ENCODE measurements at regions not wholly inside any gene's neighbourhood (a gene's known extent, or its start where the extent isn't known, plus 50 kb on each side); places are given as distances from the start of the nearest gene placed in this dataset.
"Not testable (repeated sequence)": the region's sequence is repeated elsewhere in the genome, so short reads cannot be mapped to it uniquely, and the experiment has no call there.

DNA sequence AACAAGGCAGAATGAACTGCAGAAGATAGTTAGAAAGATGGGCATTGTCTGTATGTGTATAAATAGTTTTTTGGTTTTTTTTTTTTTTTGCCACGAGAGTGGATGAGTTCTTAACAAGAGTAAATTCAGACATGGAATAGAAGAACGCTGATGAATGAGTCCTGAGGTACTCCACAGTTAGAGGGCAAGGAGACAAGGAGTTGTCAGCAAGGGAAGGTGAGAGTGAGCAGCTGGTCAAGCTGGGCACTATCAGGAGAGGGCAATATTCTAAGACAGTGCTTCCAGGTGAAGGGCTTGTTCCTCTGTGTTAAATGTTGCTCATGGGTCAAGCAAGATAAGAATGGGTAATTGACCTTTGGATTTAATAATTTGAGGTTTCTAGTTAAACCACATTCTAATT lies 138.6 kb upstream of the FAM78B start:
- FAIRE-seq (no peak), DNase-seq (ENCODE audit: low spot score) (no peak)

DNA sequence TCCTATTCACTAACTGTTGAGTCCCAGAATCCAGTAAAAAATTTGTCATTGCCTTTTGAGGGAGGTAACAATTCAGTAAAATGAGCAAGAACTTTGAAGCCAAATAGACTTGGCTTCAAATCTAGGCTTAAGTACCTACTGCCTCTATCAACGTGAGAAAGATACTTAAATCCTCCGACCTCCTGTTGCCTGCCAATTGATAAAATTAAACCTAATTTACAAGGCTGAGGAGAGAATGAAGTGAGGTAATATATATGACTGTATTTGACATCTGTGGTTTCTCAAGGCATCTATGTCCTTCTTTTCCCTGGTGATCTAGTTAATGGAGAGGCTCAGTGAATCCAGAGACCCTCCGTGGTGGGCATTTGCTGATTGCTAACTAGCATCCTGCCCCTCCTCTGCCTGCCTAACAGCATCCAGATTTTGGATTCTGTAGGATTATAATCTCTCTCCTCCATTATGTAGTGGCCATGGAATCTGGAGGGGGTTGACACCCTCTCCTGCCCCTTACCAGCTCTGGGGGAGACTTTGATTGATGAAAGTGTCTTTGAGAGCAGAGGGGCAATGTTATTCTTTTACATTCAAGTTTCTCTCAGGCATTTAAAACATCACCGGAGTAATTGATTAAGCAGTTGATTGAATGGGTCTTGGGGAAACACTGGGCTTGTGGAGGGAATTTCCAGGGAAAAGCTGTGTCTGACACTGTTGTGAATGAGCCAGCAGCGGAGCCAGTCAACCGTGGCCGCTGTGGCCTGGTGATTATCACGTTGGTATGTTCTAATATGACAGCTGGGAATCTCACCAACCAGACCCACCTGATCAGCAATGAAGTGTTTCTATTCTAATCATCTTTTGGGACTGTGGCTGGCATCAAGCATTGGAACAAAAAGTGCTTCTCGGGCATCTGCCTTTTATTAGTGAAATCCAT lies 140.7 kb upstream of the FAM78B start:
- DNase-seq (ENCODE audit: low spot score) (peak; percentile 10), FAIRE-seq (peak; percentile 26)

DNA sequence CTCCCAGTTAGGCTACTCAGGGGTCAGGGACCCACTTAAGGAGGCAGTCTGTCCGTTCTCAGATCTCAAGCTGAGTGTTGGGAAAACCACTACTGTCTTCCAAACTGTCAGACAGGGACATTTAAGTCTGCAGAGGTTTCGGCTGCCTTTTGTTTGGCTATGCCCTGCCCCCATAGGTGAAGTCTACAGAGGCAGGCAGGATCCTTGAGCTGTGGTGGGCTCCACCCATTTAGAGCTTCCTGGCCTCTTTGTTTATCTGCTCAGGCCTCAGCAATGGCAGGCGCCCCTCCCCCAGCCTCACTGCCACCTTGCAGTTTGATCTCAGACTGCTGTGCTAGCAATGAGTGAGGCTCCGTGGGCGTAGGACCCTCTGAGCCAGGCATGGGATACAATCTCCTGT lies 149.5 kb upstream of the FAM78B start:
- not testable (repeated sequence) for FAIRE-seq; DNase-seq (ENCODE audit: low spot score)

DNA sequence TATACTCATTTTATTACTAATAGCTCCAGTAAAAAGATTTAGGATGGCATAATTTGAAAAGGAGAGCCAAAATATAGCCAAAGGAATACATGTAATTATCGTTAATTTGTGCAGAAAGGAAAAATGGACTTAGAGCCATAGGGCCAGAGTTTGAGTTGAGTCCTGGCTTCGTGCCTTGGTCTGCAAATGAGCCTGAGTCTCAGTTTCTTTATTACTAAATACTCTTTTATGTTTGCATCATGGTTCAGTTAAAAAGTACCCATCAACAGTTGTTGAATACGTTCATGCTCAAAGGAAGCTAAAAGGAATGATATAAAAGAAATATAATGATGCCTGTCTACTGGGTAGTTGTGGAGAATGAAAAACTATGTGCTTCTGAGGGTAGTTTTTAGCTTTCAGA lies 155.7 kb upstream of the FAM78B start:
- no peak for DNase-seq (ENCODE audit: low spot score)
- no peak for FAIRE-seq

DNA sequence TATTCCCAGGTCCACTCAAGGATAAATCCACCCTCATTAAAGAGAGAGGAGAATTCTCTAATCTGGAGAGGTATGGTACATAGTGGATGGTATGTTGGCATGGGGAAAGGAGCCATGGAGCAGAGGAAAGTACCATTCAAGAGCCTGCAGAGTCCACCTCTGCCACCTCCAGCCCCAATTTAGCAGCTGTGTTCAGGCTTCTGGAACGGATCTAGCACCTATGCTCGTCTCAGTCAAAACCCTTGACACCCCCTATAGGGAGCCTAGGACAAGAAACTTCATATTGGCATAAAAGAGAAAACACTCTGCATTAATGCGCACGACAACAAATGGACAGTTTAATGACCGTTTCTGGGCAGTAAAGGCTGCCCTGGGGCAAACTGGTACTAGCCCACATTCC lies 161.1 kb upstream of the FAM78B start:
- FAIRE-seq (no peak), DNase-seq (ENCODE audit: low spot score) (no peak)

DNA sequence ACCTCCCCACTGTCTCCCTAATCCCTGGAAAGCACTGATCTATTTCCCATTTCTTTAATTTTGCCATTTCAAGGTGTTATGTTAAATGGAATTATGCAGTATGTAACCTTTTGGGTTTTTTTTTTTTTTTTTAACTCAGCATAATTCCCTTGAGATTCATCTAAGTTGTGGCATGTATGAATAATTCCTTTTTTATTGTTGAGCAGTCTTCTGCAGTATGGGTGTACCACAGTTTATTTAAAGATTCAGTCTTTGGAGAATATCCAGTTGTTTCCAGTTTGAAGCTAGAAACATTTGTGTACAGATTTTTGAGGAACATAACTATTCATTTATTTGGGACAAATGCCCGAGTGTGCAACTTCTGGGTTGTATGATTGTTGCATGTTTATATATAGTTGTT lies 162.2 kb upstream of the FAM78B start:
- FAIRE-seq = no peak
- DNase-seq (ENCODE audit: low spot score) = no peak

DNA sequence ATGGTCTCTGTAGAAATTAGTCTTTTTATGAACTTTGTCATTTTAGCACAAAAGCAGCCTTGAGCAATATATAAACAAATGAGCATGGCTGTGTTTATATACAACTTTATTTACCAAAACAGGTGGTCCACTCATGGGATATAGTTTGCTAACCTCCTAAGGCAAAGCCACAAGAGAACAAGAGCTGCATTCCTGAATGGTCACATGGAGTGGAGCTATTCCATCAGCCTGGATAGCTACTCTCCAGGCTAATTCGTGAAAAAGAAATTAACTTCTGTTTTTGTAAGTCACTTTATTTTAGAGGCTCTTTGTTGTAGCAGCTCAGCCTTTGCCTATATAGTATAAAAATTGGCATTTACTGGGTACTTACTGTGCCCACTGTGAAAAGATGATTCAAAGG lies 163.3 kb upstream of the FAM78B start:
- FAIRE-seq = no peak
- no peak for DNase-seq (ENCODE audit: low spot score)

DNA sequence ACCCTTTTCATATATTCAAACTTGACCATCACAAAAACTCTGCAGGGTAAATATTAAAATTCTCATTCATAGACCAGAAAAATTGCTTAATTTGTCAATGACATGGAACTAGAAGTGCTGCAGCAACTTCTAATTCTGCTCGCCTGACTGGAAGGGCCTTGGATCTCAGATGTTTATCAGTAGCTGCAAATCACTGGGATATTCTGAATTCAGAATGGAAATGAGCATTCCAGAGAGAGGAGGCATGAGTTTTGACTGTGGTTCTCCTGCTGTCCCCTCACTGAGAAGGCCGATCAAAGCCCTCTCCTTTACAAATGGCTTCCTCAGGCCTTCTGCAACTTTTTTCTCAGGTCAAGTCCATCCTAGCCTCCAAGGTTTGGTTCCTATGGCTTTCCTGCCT lies 171.3 kb upstream of the FAM78B start:
- DNase-seq (ENCODE audit: low spot score) (no peak), FAIRE-seq (no peak)

DNA sequence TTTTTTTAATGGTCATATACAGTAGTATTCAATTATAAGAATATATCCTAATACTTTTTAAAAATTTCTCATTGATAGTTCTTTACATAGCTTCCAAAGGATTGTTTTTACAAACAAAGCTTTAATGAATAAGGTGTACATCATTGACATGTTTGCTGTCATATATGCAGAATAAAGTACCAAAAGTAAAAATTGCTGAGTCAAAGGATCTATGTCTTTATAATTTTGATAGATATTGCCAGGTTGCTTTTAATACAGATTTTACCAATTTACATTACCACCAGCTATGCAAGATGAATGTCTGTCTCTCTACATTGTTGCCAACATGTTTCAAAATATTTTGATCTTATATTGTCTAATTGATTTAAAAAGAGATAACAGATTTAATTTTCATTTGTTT lies 173.9 kb upstream of the FAM78B start:
- no peak for DNase-seq (ENCODE audit: low spot score)
- no peak for FAIRE-seq

DNA sequence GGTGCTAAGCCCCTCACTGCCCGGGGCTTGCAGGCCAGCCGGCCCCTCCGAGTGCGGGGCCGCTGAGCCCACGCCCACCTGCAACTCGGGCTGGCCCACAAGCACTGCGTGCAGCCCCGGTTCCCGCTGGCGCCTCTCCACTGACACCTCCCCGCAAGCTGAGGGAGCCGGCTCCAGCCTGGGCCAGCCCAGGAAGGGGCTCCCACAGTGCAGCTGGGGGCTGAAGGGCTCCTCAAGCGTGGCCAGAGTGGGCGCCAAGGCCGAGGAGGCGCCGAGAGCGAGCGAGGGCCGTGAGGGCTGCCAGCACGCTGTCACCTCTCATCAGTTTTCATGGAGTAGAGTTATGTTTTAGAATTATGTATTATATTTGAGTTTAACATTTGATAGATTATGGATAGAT lies 176.5 kb upstream of the FAM78B start:
- DNase-seq (ENCODE audit: low spot score) (no peak), FAIRE-seq (no peak)

DNA sequence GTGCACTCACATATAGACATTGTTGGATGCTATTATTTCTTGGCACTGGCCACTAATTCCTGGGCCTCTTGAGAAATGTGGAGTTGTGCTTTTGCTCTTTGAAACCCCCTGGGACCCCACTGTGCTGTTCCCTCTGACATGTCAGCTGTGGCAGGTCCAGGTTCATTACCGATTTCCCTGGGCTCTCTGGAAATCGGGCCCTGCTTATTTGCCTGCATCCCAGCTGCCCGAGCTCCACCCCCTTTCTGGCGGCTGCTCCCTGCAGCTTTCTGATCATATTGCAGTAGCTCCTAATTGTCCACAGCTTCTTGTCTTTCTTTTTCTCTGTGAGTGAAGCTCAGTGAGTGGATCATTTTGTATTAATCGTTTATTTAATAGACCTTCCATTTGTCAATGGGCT lies 183.7 kb upstream of the FAM78B start:
- FAIRE-seq (no peak), DNase-seq (ENCODE audit: low spot score) (no peak)

DNA sequence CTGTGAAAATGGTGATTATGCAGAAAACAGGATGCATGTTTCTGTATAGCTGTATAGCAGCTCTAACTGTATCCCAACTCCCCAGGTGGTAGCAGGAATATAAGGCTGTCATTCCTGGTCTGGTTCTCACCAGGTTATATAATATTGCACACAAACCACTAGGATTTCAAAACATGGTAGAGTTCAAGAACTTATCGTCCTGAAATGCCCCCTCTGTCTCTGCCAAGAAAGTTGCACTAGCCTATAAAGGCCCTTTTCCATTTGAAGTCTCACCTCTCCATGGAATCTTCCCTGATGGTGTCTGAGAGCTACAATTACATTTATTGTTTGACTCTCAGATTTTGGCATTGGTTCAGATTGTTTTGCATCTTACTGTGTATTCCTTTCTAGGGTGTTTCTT lies 184.9 kb upstream of the FAM78B start:
- DNase-seq (ENCODE audit: low spot score) (no peak), FAIRE-seq (no peak)

DNA sequence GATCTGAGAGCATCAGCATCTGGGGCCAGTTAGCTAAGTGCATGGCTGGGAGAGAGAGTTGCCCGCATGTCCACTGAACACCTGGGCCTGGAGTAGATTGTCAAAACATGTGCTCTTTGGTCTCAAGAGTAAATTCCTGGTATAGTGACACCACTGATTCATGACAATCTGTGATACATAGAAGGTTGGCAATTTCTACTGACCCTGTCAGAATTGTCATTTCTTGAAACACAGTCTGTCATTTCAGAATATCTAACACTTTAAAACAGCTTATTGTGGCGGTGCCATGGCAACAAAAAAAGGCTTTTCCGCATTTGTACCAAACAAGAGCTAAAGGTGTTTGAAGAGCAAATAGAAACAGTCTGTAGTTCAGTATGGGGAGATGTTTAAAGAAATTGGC lies 186.4 kb upstream of the FAM78B start:
- FAIRE-seq = no peak
- no peak for DNase-seq (ENCODE audit: low spot score)

DNA sequence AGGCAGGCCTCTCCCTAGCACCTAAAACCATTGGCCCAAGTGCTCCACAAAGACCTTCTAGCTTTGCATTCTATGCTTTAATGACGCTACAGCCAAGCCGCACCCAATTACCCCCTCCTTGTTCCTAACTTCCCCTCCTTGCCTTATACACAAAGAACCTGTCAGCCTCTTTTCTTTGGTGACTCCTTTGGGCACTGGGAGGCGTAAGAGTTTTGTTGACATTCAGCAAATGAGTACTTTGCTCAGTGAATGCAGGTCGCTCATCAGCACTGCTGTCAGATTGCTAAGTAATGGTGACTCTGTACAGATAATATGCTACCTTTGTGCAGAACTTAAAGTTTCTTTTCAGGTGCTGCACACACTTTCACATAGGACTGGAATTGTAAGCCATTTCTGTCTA lies 187.6 kb upstream of the FAM78B start:
- DNase-seq (ENCODE audit: low spot score) = no peak
- FAIRE-seq = no peak

DNA sequence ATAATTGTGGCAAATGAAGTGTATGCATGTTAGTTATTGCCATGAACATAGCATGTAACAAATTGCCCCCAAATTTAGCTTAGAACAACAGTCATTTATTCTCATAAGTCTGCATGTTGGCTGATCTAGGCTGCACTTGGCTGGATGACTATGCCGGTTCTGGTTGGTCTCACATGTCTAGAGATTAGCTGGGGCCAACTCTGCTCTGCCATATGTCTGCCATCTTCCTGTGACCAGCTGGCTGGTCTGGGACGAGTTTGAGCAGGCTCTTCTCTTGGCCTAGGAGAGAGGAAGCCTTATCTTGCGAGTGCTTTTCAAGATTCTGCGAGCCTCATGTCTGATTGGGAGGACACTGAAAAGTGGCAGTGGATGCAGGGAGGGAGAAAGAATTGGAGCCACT lies 198.3 kb upstream of the FAM78B start:
- FAIRE-seq = no peak
- no peak for DNase-seq (ENCODE audit: low spot score)

DNA sequence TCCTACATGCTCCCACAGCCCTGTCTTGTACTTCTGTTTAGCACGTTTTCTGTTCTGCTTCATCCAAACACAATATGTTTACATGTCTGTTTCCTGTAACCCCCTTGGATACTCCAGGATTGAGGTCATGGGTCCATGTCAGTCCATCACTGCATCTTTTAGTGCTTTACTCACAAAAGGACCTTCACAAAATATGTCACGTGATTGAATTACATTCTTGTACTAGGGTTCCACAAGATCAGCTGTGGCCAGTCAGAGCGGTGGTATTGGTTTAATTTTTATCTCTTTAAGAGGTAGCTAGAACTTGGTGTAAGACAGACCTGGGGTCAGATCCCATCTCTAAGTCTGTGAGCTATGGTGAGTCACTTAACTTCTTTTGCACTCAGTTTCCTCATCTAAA lies 201.2 kb upstream of the FAM78B start:
- FAIRE-seq (no peak), DNase-seq (ENCODE audit: low spot score) (no peak)

DNA sequence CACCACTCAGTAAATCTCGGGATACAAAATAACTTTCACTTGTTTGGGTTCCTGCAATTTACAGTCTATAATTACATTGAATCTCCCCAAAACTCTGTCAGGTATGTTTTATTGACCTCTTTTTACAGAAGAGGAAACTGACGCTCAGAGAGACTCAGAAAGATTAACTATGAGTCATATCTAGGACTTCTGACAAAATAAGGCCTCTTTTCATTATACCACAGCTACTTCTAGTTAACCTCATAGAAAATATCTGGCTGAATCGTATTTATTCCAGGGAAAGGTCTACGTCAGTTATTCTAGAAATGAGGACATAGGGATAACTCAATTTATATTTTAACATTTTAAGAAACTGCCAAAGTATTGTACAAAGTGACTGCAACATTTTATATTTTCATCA lies 211.1 kb upstream of the FAM78B start:
- no peak for DNase-seq (ENCODE audit: low spot score)
- no peak for FAIRE-seq

DNA sequence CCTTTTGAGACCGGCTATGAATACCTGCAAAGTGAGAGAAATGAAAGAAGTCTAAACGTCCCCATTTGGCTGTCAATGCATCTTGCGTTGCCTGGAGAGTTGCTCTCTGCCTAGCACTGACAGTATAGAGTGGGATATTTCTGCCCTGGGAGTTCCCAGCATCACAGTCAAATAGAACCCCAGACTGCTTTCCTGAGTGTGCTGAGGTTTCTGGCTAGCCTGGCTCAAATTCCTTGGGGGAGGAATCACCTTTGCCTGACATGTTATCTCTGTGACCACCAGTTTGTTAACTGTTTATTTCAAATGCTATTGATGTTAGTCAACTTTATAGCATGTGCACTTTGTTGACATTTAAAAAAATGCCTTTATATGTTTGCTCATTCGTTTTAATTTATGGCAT lies 212.0 kb upstream of the FAM78B start:
- no peak for FAIRE-seq
- no peak for DNase-seq (ENCODE audit: low spot score)

DNA sequence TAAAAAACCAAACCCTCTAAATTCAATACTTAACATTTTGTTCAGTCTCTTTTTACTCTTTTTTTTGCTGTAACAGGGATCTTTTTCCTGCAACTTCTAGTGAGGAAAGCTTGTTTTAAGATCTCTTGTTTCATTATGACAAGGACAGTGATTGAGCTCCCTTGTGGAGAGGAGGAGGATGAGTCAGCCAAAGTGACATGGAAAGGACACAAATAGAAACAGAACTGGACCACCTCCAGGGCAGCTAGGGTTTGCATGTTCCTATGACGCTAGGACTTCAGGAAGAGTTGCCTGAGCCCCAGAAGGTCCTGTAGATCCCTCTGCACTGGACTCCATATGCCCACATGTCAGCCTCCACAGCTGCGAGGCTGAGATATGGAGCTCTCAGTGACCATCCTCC lies 212.6 kb upstream of the FAM78B start:
- FAIRE-seq (no peak), DNase-seq (ENCODE audit: low spot score) (no peak)

DNA sequence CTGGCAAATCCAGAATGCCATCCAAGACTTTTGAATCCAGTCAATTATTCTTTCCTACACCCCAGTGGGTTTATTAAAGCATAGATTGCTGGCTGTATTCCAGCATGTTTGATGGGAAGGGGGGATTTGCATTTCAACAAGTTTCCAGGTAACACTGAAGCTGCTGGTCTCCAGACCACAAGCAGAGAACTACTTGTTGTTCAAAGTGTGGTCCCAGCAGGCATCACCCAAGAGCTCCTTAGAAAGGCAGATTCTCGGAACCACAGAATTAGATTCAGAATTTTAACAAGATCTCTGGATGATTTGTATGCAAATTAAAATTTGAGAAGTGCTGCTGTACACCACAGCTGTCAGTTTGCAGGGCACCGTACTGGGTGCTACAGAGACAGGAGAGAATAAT lies 216.3 kb upstream of the FAM78B start:
- DNase-seq (ENCODE audit: low spot score) (no peak), FAIRE-seq (no peak)

DNA sequence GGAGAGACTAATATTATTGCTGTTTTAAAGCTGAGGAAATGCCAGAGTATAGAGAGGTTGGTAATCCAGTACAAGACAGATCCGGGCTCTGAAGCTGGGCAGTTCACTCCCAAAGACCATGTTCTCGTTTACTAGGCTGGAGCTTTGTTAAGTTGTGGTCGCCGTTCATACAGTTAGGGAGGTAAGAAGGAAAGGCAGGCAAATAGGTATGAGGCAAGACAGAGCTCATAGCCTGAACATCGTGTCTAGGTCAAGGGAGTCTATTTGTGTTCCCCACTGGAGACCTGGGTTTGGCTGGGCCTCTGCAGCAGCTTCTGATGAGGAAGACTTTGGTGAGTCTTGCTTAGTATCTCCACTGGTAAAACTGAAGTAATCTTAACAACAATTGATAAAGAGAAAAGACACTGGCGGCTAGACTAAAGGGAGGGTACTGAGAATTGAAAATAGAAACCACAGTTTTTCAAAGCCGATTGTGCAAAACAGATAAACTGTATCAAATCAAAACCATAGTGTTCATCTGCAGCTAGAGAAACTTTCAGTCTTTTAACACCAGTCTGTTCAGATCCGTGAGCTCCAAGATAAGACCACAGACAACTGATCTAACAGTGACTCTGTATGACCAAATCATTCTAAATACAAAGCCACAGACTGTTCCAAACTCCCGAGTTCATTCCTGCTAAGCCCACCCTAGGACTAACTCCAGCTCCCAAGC lies 217.0 kb upstream of the FAM78B start:
- FAIRE-seq = no peak

DNA sequence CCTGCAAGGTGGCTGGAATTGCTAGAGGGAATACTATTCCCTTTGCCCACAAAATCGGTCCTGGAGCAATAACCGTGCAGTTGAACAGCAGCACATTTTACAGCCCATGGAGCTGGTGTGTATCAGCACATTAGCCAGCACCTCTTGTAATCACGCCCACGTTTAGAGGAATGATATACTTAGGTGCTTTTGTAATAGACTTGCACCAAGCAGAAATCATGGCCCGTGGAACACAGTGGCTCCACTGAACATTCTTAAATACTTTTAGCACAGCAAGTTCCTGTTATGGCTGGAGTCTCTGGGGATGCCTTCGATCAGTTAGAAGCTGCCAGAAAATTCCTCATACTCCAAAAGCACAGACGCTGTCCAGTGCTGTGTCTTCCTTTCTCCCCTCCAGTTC lies 218.1 kb upstream of the FAM78B start:
- no peak for DNase-seq (ENCODE audit: low spot score)
- FAIRE-seq = no peak

More for the DNA sequence above, 217.0 kb upstream of the FAM78B start:
- no peak for DNase-seq (ENCODE audit: low spot score)
